CD14-positive monocyte (primary cell): ENCODE measurements at regions not wholly inside any gene's neighbourhood (a gene's known extent, or its start where the extent isn't known, plus 50 kb on each side); places are given as distances from the start of the nearest gene placed in this dataset.

Experiments
- DNase-seq, 3 donors: peaks; one replicate each; pipeline ENCODE4 v3.0.0-alpha.2; 2011 to 2022
- H2AFZ ChIP-seq: 2 replicates; pipeline ENCODE4 v1.6.0; 2012; ENCODE audit warnings: mild to moderate bottlenecking, low read depth, low read length, inconsistent platforms; ENCODE audit not compliant: insufficient read depth, poor library complexity, severe bottlenecking
- H3K27ac ChIP-seq, 2 donors: 1 replicate in 1 of 2; 2 replicates in 1 of 2; pipeline ENCODE4 v1.5.1; 2012 to 2013; ENCODE audit warnings: low read length in 2 of 2, control low read depth in 1 of 2, inconsistent platforms in 1 of 2, low read depth in 1 of 2, mild to moderate bottlenecking in 1 of 2
- H3K27me3 ChIP-seq, 2 donors: one replicate each; pipeline versions ENCODE4 v1.6.0 to v1.6.1; 2011 to 2013; ENCODE audit warnings: low read length in 2 of 2; ENCODE audit not compliant: control insufficient read depth in 2 of 2, insufficient read depth in 2 of 2
- H3K36me3 ChIP-seq, 2 donors: replicated peaks in 1 of 2; 1 replicate in 1 of 2; 2 replicates in 1 of 2; pipeline versions ENCODE4 v1.5.1 to v1.6.1; 2012 to 2013; ENCODE audit warnings: low read length in 2 of 2, control low read depth in 1 of 2, inconsistent platforms in 1 of 2, mild to moderate bottlenecking in 1 of 2; ENCODE audit not compliant: insufficient read depth in 2 of 2, control insufficient read depth in 1 of 2
- H3K4me1 ChIP-seq, 2 donors: 1 replicate in 1 of 2; 2 replicates in 1 of 2; pipeline versions ENCODE4 v1.5.1 to v1.6.1; 2012 to 2013; ENCODE audit warnings: low read length in 2 of 2, control low read depth in 1 of 2, inconsistent platforms in 1 of 2, mild to moderate bottlenecking in 1 of 2, moderate library complexity in 1 of 2; ENCODE audit not compliant: insufficient read depth in 2 of 2, control insufficient read depth in 1 of 2
- H3K4me2 ChIP-seq: replicated peaks from 2 replicates; pipeline ENCODE3; 2012; ENCODE audit warnings: low read length, moderate library complexity, mild to moderate bottlenecking; ENCODE audit not compliant: poor library complexity, severe bottlenecking; ENCODE audit errors: extremely low read depth
- H3K4me3 ChIP-seq, 3 experiments: fragments of 200-600 bp in 1 of 3; sonication (generic) in 1 of 3; replicated peaks in 1 of 3; 1 replicate in 2 of 3; 2 replicates in 1 of 3; pipeline ENCODE4 v1.5.1; 2011 to 2013; ENCODE audit warnings: low read length in 3 of 3, mild to moderate bottlenecking in 3 of 3, control low read depth in 2 of 3, low read depth in 2 of 3, inconsistent platforms in 1 of 3, moderate library complexity in 1 of 3
- H3K79me2 ChIP-seq: 2 replicates; pipeline ENCODE4 v1.6.0; 2012; ENCODE audit warnings: mild to moderate bottlenecking, control low read depth, inconsistent platforms, low read length, moderate library complexity; ENCODE audit not compliant: insufficient read depth
- H3K9ac ChIP-seq: 2 replicates; pipeline ENCODE4 v1.6.0; 2017; ENCODE audit warnings: low read length, mild to moderate bottlenecking; ENCODE audit not compliant: insufficient read depth, poor library complexity, severe bottlenecking
- H3K9me3 ChIP-seq, 2 donors: replicated peaks in 1 of 2; 1 replicate in 1 of 2; 2 replicates in 1 of 2; pipeline versions ENCODE4 v1.5.1 to v1.6.1; 2012 to 2013; ENCODE audit warnings: low read length in 2 of 2, control low read depth in 1 of 2; ENCODE audit not compliant: control insufficient read depth in 1 of 2, insufficient read depth in 1 of 2
- H4K20me1 ChIP-seq: 2 replicates; pipeline ENCODE4 v1.6.0; 2012; ENCODE audit warnings: mild to moderate bottlenecking, low read length, control low read depth, moderate library complexity; ENCODE audit not compliant: insufficient read depth
- H3K27ac Mint-ChIP-seq, 7 donors: one replicate each; pipeline ENCODE4 v1.8.0; 2020; ENCODE audit warnings: mild to moderate bottlenecking in 7 of 7, mixed read lengths in 7 of 7, moderate library complexity in 6 of 7, inconsistent platforms in 2 of 7
- H3K27me3 Mint-ChIP-seq, 3 donors: one replicate each; pipeline ENCODE4 v1.8.0; 2021 to 2022; ENCODE audit warnings: low read depth in 3 of 3, mild to moderate bottlenecking in 3 of 3, mixed read lengths in 3 of 3, moderate library complexity in 3 of 3, inconsistent platforms in 1 of 3
- H3K36me3 Mint-ChIP-seq, 2 donors: one replicate each; pipeline ENCODE4 v1.8.0; 2020; ENCODE audit warnings: mixed read lengths in 2 of 2, inconsistent platforms in 1 of 2, mild to moderate bottlenecking in 1 of 2
- H3K4me1 Mint-ChIP-seq: one replicate; pipeline ENCODE4 v1.8.0; 2020; ENCODE audit warnings: mild to moderate bottlenecking, mixed read lengths
- H3K4me3 Mint-ChIP-seq, 2 donors: one replicate each; pipeline ENCODE4 v1.8.0; 2020; ENCODE audit warnings: mild to moderate bottlenecking in 2 of 2, mixed read lengths in 2 of 2, moderate library complexity in 1 of 2
- H3K9me3 Mint-ChIP-seq, 7 donors: one replicate each; pipeline ENCODE4 v1.8.0; 2020 to 2022; ENCODE audit warnings: mixed read lengths in 7 of 7, mild to moderate bottlenecking in 6 of 7, moderate library complexity in 6 of 7, inconsistent platforms in 2 of 7
- WGBS: methylation state at CpG from one replicate; pipeline ENCODE4 v1.1.5; 2013; ENCODE audit warnings: missing lambda C conversion rate; ENCODE audit not compliant: insufficient coverage; 5-methylcytosine and 5-hydroxymethylcytosine counted together
- intact Hi-C, 2 donors: fragments of 100-400 bp; cut with micrococcal nuclease; formaldehyde crosslinking; loops; one replicate each; pipeline versions ENCODE4 v1.15.0 to v1.15.1; 2023
- TF ChIP-seq, protein P1 (sequence below): fragments of 200-600 bp; IDR thresholded peaks from one replicate; pipeline ENCODE4 v1.8.0; 2022; ENCODE audit warnings: antibody characterized with exemption, mild to moderate bottlenecking

- H3K4me1 Mint-ChIP-seq = no peaks in the 10 kb centered on the region
- 75% methylated on average over 1 of the region's 8 CpGs for WGBS
- no peak overlapping the region for H2AFZ ChIP-seq
- H3K9ac ChIP-seq = no peak overlapping the region
- no peaks in the 10 kb centered on the region for H4K20me1 ChIP-seq
- no peak overlapping the region for H3K4me3 ChIP-seq
- no peak overlapping the region for H3K4me2 ChIP-seq
- H3K9me3 Mint-ChIP-seq = peaks cover 1 to 14% (median 10%) of the 10 kb centered on the region in 7 donors
- no peaks in the 10 kb centered on the region for H3K4me1 ChIP-seq
- peaks cover 0 to 10% of the 10 kb centered on the region in 2 donors for H3K9me3 ChIP-seq
- no peak overlapping the region for H3K27ac Mint-ChIP-seq
- H3K27me3 ChIP-seq = no peaks in the 10 kb centered on the region
- TF ChIP-seq, protein P1, sequence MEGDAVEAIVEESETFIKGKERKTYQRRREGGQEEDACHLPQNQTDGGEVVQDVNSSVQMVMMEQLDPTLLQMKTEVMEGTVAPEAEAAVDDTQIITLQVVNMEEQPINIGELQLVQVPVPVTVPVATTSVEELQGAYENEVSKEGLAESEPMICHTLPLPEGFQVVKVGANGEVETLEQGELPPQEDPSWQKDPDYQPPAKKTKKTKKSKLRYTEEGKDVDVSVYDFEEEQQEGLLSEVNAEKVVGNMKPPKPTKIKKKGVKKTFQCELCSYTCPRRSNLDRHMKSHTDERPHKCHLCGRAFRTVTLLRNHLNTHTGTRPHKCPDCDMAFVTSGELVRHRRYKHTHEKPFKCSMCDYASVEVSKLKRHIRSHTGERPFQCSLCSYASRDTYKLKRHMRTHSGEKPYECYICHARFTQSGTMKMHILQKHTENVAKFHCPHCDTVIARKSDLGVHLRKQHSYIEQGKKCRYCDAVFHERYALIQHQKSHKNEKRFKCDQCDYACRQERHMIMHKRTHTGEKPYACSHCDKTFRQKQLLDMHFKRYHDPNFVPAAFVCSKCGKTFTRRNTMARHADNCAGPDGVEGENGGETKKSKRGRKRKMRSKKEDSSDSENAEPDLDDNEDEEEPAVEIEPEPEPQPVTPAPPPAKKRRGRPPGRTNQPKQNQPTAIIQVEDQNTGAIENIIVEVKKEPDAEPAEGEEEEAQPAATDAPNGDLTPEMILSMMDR = no peak
- H3K36me3 Mint-ChIP-seq = no peaks in the 10 kb centered on the region
- no peaks in the 10 kb centered on the region for H3K79me2 ChIP-seq
- no peak for DNase-seq
- peaks cover 2 to 5% (median 4%) of the 10 kb centered on the region in 3 donors for H3K27me3 Mint-ChIP-seq
- no peak overlapping the region for H3K27ac ChIP-seq
- H3K36me3 ChIP-seq = no peaks in the 10 kb centered on the region
- H3K4me3 Mint-ChIP-seq = no peak overlapping the region
- intact Hi-C loops = no loop called here
These were observed 97.2 kb downstream of the TMEM18 start for GRCh38 chr2:579961-580360.

DNA sequence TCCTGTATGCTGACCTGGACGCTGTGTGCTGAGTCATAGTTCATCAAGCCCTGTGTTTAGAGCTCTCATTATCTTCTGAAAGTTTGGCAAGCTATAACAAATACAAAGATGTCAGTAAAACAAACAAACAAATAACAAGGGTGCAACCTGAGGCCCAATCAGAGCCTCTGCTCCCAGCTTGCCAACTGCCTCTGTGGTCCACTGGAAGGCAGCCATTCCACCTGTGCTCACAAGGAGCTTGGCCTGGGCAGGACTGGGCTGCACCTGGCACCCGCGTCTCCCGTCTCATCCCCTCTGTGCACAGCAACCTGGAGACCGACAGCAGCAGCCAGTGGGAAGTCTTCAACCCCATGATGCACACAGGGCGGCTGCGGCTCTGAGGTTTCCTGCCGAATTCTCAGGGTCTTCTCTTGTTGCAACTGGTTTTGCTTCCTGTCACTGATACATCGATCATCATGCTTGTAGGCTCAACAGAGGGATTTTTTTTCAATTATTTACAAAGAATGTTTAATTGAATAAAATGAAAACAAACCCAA is 97.8 kb downstream of the TMEM18 start:
- Histone ChIP-seq H3K27me3 (no peaks in the 10 kb centered on the region), H3K4me2 (no peak overlapping the region), H4K20me1 (no peaks in the 10 kb centered on the region), H2AFZ (no peak overlapping the region), H3K4me1 (no peaks in the 10 kb centered on the region), H3K4me3 (no peak overlapping the region), H3K79me2 (no peaks in the 10 kb centered on the region), H3K36me3 (no peaks in the 10 kb centered on the region), H3K9ac (no peak overlapping the region), H3K9me3 (peaks cover 0 to 15% of the 10 kb centered on the region in 2 donors), H3K27ac (no peak overlapping the region)
- WGBS = 94% methylated on average over 5 of the region's 9 CpGs
- H3K36me3 Mint-ChIP-seq = no peaks in the 10 kb centered on the region
- H3K4me1 Mint-ChIP-seq = no peaks in the 10 kb centered on the region
- peaks cover 1 to 18% (median 13%) of the 10 kb centered on the region in 7 donors for H3K9me3 Mint-ChIP-seq
- no peak for DNase-seq
- H3K27ac Mint-ChIP-seq = no peak overlapping the region
- H3K27me3 Mint-ChIP-seq = peaks cover 0 to 4% (median 3%) of the 10 kb centered on the region in 3 donors
- TF ChIP-seq, protein P1 = no peak
- H3K4me3 Mint-ChIP-seq = no peak overlapping the region
- intact Hi-C loops = no loop called here
